Gastroesophageal sphincter (tissue), 4 donors: ENCODE measurements at regions not wholly inside any gene's neighbourhood (a gene's known extent, or its start where the extent isn't known, plus 50 kb on each side); places are given as distances from the start of the nearest gene placed in this dataset.
A peak's percentile ranks its signal among the peaks of the same experiment; 100 is the strongest.

Experiments used
- ATAC-seq: fragments of 150-250 bp; one replicate; pipeline ENCODE4 v1.9.1; 2016; ENCODE audit warnings: mild to moderate bottlenecking, moderate library complexity
- H3K27ac ChIP-seq, 4 donors: fragments of 200-600 bp; sonication (generic) in 3 of 4; 1 replicate in 3 of 4; 2 replicates in 1 of 4; pipeline ENCODE4 v1.5.1; 2016 to 2019
- H3K27me3 ChIP-seq: fragments of 200-600 bp; sonication (generic); one replicate; pipeline ENCODE4 v1.5.1; 2019
- H3K36me3 ChIP-seq, 2 donors: fragments of 200-600 bp; sonication (generic); one replicate each; pipeline ENCODE4 v1.5.1; 2019; ENCODE audit warnings: control low read depth in 1 of 2
- H3K4me1 ChIP-seq, 3 donors: fragments of 200-600 bp; sonication (generic); 1 replicate in 2 of 3; 2 replicates in 1 of 3; pipeline ENCODE4 v1.5.1; 2016 to 2019; ENCODE audit warnings: control low read depth in 2 of 3
- H3K4me3 ChIP-seq, 2 donors: fragments of 200-600 bp; sonication (generic); one replicate each; pipeline ENCODE4 v1.5.1; 2019; ENCODE audit warnings: mild to moderate bottlenecking in 1 of 2, moderate library complexity in 1 of 2
- H3K9me3 ChIP-seq, 3 donors: fragments of 200-600 bp; sonication (generic); one replicate each; pipeline ENCODE4 v1.5.1; 2017 to 2019; ENCODE audit warnings: control low read depth in 2 of 3
- EP300 ChIP-seq: sonication (generic); formaldehyde crosslinking; IDR thresholded peaks from one replicate; pipeline ENCODE4 v1.6.1; 2017; ENCODE audit warnings: antibody characterized with exemption, mild to moderate bottlenecking
- POLR2A ChIP-seq, 2 donors: fragments of 450-650 bp; IDR thresholded peaks; one replicate each; pipeline ENCODE4 v1.6.1; 2017; ENCODE audit warnings: antibody characterized with exemption in 2 of 2, mild to moderate bottlenecking in 2 of 2, moderate library complexity in 1 of 2
- POLR2AphosphoS5 ChIP-seq: sonication (generic); formaldehyde crosslinking; IDR thresholded peaks from one replicate; pipeline ENCODE4 v1.6.1; 2017; ENCODE audit warnings: antibody characterized with exemption
- WGBS, 2 donors: methylation state at CpG; one replicate each; pipeline ENCODE4 v1.1.5; 2018; ENCODE audit warnings: low coverage in 1 of 2; 5-methylcytosine and 5-hydroxymethylcytosine counted together
- TF ChIP-seq, protein P1 (sequence below), 4 experiments: fragments of 200-600 bp in 2 of 4; fragments of 450-650 bp in 2 of 4; sonication (generic) in 1 of 4; IDR thresholded peaks; one replicate each; pipeline ENCODE4 v1.5.1; 2017 to 2019; ENCODE audit warnings: antibody characterized with exemption in 4 of 4, mild to moderate bottlenecking in 2 of 4, moderate library complexity in 2 of 4

DNA sequence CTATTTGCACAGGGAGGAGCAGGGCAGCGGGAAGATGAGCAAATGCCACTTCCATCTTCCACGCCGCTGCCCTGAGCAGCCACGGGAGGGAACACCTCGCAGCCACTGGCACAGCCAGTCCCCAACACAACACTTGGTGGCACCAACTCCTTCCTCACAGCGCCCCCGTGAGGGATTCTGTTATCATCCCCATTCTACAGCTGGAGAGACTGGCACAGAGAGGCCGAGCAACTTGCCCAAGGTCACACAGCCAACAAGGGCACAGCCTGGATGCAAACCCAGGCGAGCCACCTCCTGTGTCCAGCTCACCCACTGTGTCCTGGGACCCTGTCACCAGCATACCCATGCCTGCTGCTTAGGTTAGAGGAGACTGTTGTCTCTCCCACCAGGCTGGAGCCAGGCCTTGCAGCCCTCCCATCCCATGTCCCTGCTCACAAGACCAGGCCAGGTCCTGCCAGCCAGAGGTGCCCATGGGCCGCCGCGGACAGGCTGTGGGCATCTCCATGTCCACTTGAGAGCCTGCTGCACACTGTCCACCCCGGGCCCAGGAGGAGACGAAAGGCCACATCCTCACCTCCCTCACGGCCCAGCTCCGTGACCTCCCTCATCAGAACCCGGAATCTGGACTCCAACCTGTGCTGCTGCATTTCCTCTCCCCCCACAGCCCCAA lies 57.0 kb downstream of the NCOR2 start:
- TF ChIP-seq, protein P1, sequence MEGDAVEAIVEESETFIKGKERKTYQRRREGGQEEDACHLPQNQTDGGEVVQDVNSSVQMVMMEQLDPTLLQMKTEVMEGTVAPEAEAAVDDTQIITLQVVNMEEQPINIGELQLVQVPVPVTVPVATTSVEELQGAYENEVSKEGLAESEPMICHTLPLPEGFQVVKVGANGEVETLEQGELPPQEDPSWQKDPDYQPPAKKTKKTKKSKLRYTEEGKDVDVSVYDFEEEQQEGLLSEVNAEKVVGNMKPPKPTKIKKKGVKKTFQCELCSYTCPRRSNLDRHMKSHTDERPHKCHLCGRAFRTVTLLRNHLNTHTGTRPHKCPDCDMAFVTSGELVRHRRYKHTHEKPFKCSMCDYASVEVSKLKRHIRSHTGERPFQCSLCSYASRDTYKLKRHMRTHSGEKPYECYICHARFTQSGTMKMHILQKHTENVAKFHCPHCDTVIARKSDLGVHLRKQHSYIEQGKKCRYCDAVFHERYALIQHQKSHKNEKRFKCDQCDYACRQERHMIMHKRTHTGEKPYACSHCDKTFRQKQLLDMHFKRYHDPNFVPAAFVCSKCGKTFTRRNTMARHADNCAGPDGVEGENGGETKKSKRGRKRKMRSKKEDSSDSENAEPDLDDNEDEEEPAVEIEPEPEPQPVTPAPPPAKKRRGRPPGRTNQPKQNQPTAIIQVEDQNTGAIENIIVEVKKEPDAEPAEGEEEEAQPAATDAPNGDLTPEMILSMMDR (IDR thresholded peaks at IDR 0.05) = no peak
- no peak for TF ChIP-seq POLR2A (IDR thresholded peaks at IDR 0.05)
- no peak for TF ChIP-seq EP300
- TF ChIP-seq POLR2AphosphoS5 = no peak
- Histone ChIP-seq H3K4me1 (peaks cover 5 to 100% (median 76%) of the 10 kb centered on the region in 3 donors), H3K36me3 (no peaks in the 10 kb centered on the region), H3K27me3 (no peaks in the 10 kb centered on the region), H3K9me3 (no peaks in the 10 kb centered on the region), H3K4me3 (no peak overlapping the region), H3K27ac (peak overlapping the region; percentile 39 to 97 (median 83))
- 71% methylated on average over 4 of the region's 17 CpGs; no CpG with 5 or more reads in 1 of the 2 donors for WGBS, 2 donors
- no peak for ATAC-seq

DNA sequence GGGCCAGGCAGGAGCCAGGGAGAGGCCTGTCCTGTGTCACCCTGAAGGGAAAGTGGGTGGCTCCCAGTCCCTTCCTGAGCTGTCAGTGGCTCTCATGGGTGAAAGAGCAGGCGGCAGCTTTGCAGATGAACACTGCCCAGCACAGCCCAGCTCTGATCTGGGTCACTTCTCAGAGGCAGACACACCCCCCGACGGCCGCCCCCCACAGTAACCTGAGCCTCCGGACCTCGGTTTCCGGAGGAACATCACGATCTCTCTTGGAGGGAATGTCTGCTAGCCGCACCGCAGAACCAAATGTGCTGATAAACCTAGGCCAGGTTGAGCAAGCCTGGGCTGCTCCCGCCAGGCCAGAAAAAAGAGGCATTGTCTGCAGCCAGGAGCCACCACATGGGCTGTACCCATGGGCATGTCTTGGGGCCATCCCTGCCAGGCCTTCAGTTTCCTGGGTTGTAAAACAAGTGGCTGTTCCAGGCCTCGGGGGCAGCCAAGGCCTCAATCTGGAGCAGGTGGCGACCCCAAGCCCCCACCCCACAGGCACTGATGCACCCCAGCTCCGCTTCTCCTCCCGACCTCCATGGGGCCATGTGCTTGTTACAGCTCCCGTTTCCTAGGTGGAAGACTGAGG lies 57.6 kb downstream of the NCOR2 start:
- peak overlapping the region; percentile 48 to 97 (median 83) for H3K27ac ChIP-seq
- TF ChIP-seq POLR2AphosphoS5 (peak; percentile 56), POLR2A (IDR thresholded peaks at IDR 0.05) (no peak), EP300 (no peak)
- peaks cover 5 to 100% (median 81%) of the 10 kb centered on the region in 3 donors for H3K4me1 ChIP-seq
- no peaks in the 10 kb centered on the region for H3K27me3 ChIP-seq
- peak; percentile 57 for ATAC-seq
- H3K36me3 ChIP-seq = no peaks in the 10 kb centered on the region
- H3K4me3 ChIP-seq = no peak overlapping the region
- WGBS, 2 donors = 66% methylated on average over 4 of the region's 16 CpGs; no CpG with 5 or more reads in 1 of the 2 donors
- H3K9me3 ChIP-seq = no peaks in the 10 kb centered on the region

DNA sequence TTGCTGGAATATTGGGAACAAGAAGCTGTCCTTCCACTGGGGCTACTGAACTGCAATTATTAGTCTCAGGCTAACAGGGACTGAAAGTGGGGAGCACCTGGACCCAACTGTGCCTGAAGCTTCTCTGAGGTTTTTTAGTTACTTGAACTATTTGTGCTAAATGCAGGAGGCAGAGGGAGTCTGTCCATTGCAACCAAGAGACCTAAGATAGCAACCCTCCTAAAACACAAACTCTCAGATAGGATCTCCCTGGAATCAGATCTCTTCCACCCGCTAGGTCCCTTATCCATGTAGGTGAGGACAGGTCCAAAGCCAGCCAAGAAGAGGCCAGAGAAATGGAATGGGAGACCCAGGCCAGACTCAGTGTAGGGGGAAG lies 58.1 kb downstream of the NCOR2 start:
- ATAC-seq = no peak
- WGBS, 2 donors = no CpG with 5 or more reads among the region's 1 CpG
- TF ChIP-seq POLR2AphosphoS5 (no peak), EP300 (no peak), POLR2A (IDR thresholded peaks at IDR 0.05) (no peak)
- TF ChIP-seq, protein P1 (IDR thresholded peaks at IDR 0.05) = no peak
- peak overlapping the region; percentile 48 to 97 (median 83) for H3K27ac ChIP-seq
- H3K9me3 ChIP-seq = no peaks in the 10 kb centered on the region
- no peaks in the 10 kb centered on the region for H3K27me3 ChIP-seq
- peaks cover 5 to 100% (median 86%) of the 10 kb centered on the region in 3 donors for H3K4me1 ChIP-seq
- H3K4me3 ChIP-seq = no peak overlapping the region
- no peaks in the 10 kb centered on the region for H3K36me3 ChIP-seq

DNA sequence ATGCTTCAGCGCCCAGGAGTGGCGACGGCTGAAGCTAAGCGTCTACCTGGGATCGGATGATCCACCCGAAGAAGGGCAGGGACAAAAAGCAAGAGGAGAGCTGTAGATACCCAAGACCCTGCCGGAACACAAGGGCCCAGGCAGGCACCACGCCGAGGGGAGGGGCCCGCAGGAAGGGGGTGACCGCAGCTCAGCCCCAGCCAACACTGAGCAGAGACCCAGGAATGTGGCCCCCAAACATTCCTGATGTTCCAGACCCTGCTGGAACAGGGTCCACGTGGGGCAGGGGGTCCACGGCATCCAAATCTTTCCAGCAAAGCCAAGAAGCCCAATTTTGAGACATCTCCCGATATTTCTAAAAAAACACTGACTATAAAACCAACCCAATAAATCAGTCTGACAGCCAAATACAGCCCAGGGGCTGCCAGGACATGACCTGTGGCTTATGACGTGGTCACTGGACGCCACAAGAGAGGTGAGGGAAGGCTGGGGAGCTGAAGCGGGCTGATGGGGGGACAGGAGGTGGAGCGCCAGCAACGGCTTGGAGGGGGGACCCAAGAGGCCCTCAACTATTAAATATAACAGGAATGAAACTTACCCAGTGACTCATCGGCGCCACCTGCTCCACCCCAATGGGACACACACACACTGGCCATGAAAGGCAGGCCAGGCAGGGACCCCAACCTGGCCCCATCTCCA lies 58.9 kb downstream of the NCOR2 start:
- no peaks in the 10 kb centered on the region for H3K36me3 ChIP-seq
- TF ChIP-seq POLR2A (IDR thresholded peaks at IDR 0.05) (no peak), POLR2AphosphoS5 (no peak), EP300 (no peak)
- TF ChIP-seq, protein P1 (IDR thresholded peaks at IDR 0.05) = no peak
- no peaks in the 10 kb centered on the region for H3K9me3 ChIP-seq
- no peaks in the 10 kb centered on the region for H3K27me3 ChIP-seq
- peaks cover 5 to 100% (median 81%) of the 10 kb centered on the region in 3 donors for H3K4me1 ChIP-seq
- ATAC-seq = peak; percentile 1
- WGBS, 2 donors = 50% methylated on average over 18 of the region's 21 CpGs; no CpG with 5 or more reads in 1 of the 2 donors
- no peak overlapping the region for H3K4me3 ChIP-seq
- H3K27ac ChIP-seq = peak overlapping the region; percentile 48 to 97 (median 83)
